ENCODE measurements at regions not wholly inside any gene's neighbourhood (a gene's known extent, or its start where the extent isn't known, plus 50 kb on each side); places are given as distances from the start of the nearest gene placed in this dataset.

DNA sequence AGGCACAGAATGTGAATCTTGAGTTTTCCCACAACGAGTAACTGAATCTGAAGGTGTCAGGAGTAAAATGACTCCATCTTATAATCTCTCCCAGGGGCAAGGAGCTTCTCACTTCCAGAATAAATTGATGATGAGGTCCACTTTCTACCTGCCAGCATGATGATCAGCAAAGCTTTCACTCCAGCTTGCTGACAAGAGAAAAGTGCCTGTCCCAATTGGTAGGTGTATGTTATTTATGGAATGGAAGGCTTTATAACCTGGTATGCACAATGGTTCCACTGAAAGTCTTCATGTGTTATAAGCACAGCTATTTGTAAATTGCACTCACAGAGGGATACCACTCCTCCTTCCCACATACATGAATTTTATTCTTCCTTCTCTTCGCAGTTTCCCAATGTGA is 401.0 kb upstream of the UBE2E3 start:
- TF ChIP-seq ZFX (IDR thresholded peaks at IDR 0.05), result no peak
- TF ChIP-seq, protein P1, sequence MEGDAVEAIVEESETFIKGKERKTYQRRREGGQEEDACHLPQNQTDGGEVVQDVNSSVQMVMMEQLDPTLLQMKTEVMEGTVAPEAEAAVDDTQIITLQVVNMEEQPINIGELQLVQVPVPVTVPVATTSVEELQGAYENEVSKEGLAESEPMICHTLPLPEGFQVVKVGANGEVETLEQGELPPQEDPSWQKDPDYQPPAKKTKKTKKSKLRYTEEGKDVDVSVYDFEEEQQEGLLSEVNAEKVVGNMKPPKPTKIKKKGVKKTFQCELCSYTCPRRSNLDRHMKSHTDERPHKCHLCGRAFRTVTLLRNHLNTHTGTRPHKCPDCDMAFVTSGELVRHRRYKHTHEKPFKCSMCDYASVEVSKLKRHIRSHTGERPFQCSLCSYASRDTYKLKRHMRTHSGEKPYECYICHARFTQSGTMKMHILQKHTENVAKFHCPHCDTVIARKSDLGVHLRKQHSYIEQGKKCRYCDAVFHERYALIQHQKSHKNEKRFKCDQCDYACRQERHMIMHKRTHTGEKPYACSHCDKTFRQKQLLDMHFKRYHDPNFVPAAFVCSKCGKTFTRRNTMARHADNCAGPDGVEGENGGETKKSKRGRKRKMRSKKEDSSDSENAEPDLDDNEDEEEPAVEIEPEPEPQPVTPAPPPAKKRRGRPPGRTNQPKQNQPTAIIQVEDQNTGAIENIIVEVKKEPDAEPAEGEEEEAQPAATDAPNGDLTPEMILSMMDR (conservative IDR thresholded peaks at IDR 0.05), result no peak
- no peak overlapping the region for H3K27ac ChIP-seq

DNA sequence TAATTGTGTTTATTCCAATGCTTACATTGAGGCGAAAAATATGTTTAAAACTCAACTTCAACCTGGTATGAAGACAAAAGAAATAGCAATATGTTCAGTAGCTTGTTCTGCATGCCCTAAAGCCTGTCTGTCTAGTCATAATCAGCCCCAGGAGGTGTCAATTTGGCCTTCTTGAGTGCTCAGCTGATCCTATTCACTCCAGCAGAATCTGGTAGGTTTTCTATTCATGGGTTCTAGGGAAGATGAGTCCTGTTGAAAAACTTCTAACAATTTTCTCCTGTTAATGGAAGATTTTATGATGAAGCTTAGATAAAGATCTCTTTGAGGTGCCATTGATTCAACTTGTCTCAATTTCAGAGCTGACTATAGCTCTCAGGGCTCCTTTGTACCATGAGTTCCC is 402.0 kb upstream of the UBE2E3 start:
- TF ChIP-seq ZFX (IDR thresholded peaks at IDR 0.05), result no peak
- TF ChIP-seq, protein P1 (conservative IDR thresholded peaks at IDR 0.05), result no peak
- H3K27ac ChIP-seq, result no peak overlapping the region

DNA sequence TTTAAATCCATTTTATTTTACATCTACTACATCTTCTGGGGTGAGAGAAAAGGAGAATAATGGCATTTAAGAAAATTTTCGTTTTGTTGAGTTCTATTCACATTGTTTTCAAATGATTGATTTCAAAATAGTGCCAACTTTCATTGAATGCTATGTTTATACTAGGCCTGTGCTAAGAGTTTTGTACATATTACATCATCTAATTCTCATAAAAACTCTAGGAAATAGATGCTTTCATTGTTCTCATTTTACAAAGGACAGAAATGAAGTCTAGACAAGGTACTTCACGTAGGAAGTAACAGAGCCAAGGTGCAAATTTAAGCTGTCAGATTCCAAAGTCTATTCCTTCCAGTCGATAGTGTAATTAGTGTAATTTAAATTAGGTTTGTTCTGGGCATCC is 402.8 kb upstream of the UBE2E3 start:
- no peak overlapping the region for H3K27ac ChIP-seq
- TF ChIP-seq, protein P1 (conservative IDR thresholded peaks at IDR 0.05), result no peak
- TF ChIP-seq ZFX (IDR thresholded peaks at IDR 0.05), result no peak

DNA sequence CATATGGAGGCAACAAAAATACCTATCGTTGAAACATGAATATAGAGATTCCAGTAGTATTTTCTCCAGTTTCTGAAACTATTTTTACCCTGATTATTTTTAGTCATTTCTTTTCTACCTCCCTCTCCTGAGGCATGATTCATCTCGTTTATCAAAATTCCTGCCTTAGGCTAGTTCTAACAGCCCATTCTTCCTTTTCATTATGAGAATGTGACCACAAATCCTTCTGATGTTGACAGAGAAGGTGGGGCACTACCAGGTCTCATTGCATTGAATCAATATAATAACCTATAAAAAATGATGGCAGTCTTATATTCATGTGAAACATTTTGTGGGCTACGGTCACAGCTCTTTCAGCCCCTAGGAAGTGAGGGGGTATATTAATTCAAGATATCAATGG is 406.5 kb upstream of the UBE2E3 start:
- TF ChIP-seq, protein P1 (conservative IDR thresholded peaks at IDR 0.05), result no peak
- no peak for TF ChIP-seq ZFX (IDR thresholded peaks at IDR 0.05)
- no peak overlapping the region for H3K27ac ChIP-seq

DNA sequence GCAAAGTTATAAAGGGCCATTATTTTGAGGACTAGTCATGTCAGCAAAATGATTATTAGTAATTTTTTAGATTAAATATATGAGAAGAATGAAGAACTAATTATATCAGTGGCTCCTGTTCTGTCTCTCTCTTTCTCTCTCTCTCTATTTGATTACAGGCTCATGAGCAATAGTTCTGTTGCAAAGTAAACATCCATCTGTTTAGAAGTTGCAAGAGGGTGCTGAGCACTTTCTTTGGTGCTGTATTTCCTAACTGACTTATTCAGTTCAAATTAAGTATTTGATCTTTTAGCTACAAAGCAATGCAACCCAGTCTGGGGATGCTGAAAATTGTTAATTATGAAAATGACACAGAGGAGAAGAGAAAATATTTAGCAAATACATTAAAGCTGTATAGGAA is 408.1 kb upstream of the UBE2E3 start:
- H3K27ac ChIP-seq, result no peak overlapping the region
- TF ChIP-seq ZFX (IDR thresholded peaks at IDR 0.05), result no peak
- TF ChIP-seq, protein P1 (conservative IDR thresholded peaks at IDR 0.05), result no peak

DNA sequence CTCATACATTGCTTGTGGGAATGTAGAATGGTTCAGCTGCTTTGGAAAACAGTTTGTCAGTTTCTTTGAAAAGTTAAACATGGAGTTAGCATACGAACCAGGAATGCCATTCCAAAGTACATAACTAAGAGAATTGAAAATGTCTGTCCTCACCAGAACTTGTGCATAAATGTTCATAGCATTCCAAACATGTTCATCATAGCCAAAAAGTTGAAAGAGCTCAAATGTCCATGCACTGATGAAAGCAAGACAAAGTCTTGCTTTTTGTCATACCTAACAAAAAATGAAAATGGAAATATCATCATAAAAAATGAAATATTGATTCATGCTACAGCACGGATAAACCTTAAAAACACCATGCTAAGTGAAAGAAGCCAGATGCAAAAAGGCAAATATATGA is 408.8 kb upstream of the UBE2E3 start:
- no peak overlapping the region for H3K27ac ChIP-seq
- no peak for TF ChIP-seq ZFX (IDR thresholded peaks at IDR 0.05)
- TF ChIP-seq, protein P1 (conservative IDR thresholded peaks at IDR 0.05), result no peak

DNA sequence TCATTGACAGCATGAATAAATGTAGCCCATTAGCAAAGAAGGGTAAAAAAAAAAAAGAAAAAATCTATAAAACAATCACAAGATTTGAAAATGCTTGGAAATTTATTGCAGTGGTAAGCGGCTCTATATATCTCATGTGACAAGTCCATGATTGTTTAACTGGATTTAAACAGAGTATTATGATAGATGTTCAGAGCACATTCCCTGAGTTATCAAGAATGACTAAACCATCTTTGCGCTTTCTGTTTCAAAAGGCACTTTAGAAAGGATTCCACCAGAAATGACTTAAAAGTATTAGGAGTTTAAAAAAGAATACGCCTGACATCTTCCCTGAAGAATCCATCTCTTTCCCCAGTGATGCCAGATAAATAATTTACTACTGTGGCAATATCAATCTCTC is 409.5 kb upstream of the UBE2E3 start:
- no peak overlapping the region for H3K27ac ChIP-seq

More for the DNA sequence above, 409.5 kb upstream of the UBE2E3 start:
- TF ChIP-seq ZFX (IDR thresholded peaks at IDR 0.05), result no peak
- TF ChIP-seq, protein P1 (conservative IDR thresholded peaks at IDR 0.05), result no peak

Data from C4-2B (cell line).